Heart left ventricle (tissue), 16 donors: ENCODE measurements at regions not wholly inside any gene's neighbourhood (a gene's known extent, or its start where the extent isn't known, plus 50 kb on each side); places are given as distances from the start of the nearest gene placed in this dataset.
A peak's percentile ranks its signal among the peaks of the same experiment; 100 is the strongest.

Experiments used
- ATAC-seq, 4 donors: fragments of 200-7000 bp; cut with Tn5 transposase; one replicate each; pipeline ENCODE4 v1.9.1; 2020 to 2022; ENCODE audit warnings: moderate library complexity in 4 of 4, mild to moderate bottlenecking in 3 of 4, moderate number of reproducible peaks in 1 of 4
- DNase-seq, 5 donors: peaks; one replicate each; pipeline ENCODE4 v3.0.0-alpha.2; 2020
- H3K27ac ChIP-seq, 12 donors: fragments of 200-600 bp; sonication (generic) in 4 of 12; one replicate each; pipeline versions ENCODE4 v1.5.0 to v1.8.0; 2016 to 2022; ENCODE audit warnings: mild to moderate bottlenecking in 2 of 12
- H3K27me3 ChIP-seq, 9 donors: fragments of 200-600 bp; sonication (generic) in 2 of 9; one replicate each; pipeline versions ENCODE4 v1.5.1 to v1.8.0; 2016 to 2022; ENCODE audit warnings: mild to moderate bottlenecking in 3 of 9
- H3K36me3 ChIP-seq, 9 donors: fragments of 200-600 bp; sonication (generic) in 2 of 9; one replicate each; pipeline versions ENCODE4 v1.5.0 to v1.8.0; 2018 to 2022; ENCODE audit warnings: mild to moderate bottlenecking in 2 of 9
- H3K4me1 ChIP-seq, 12 donors: fragments of 200-600 bp; sonication (generic) in 4 of 12; one replicate each; pipeline versions ENCODE4 v1.5.0 to v1.8.0; 2016 to 2022; ENCODE audit warnings: mild to moderate bottlenecking in 3 of 12
- H3K4me3 ChIP-seq, 12 donors: fragments of 200-600 bp; sonication (generic) in 4 of 12; one replicate each; pipeline versions ENCODE4 v1.5.0 to v1.8.0; 2017 to 2022; ENCODE audit warnings: mild to moderate bottlenecking in 9 of 12, moderate library complexity in 4 of 12
- H3K9me3 ChIP-seq, 12 donors: fragments of 200-600 bp; sonication (generic) in 4 of 12; one replicate each; pipeline versions ENCODE4 v1.5.0 to v1.8.0; 2016 to 2022; ENCODE audit warnings: mild to moderate bottlenecking in 1 of 12
- POLR2A ChIP-seq, 2 donors: fragments of 450-650 bp; IDR thresholded peaks; one replicate each; pipeline ENCODE4 v1.6.1; 2017; ENCODE audit warnings: antibody characterized with exemption in 2 of 2, mild to moderate bottlenecking in 2 of 2, moderate library complexity in 2 of 2
- WGBS, 4 donors: extraction: QIAGEN DNeasy Blood & Tissue Kit in 2 of 4; methylation state at CpG; one replicate each; pipeline versions ENCODE4 v1.1.5 to v1.1.7; 2013 to 2018; 5-methylcytosine and 5-hydroxymethylcytosine counted together
- intact Hi-C, 10 donors: fragments of 100-400 bp; cut with DNase I; formaldehyde crosslinking; loops; one replicate each; pipeline versions ENCODE4 v1.11.1 to v1.14.2; 2022
- TF ChIP-seq, protein P1 (sequence below), 12 donors: fragments of 200-600 bp; sonication (generic) in 4 of 12; IDR thresholded peaks; one replicate each; pipeline versions ENCODE4 v1.5.0 to v1.8.0; 2018 to 2022; ENCODE audit warnings: antibody characterized with exemption in 12 of 12, mild to moderate bottlenecking in 5 of 12
- donor health status: ischemic (EF 13 %, LVEDD 7.1; RV severe dilation, severe dysfunction).
- donor health status: healthy with polysubstance abuse.
- donor health status: DM: no; HTN: yes; CAD: no.
- donor health status: DM: no; HTN: no; CAD: no.
- donor health status: ischemic (EF 25% LVEDD 6.9; RV normal size, moderate dysfunction).
- donor health status: ischemic (EF 25% LVEDD 5.7; RV mildly dilated, moderate dysfunction).
- donor health status: healthy.
- donor health status: DM: yes; HTN: yes; CAD: no.
- donor health status: ischemic (EF 35%, LVEDD 5.7; RV mildly dilated, moderate dysfunction).
- donor health status: nonischemic (EF 11% LVEDD 7.7; RV severe dilation, severe dysfunction).
- donor health status: DM: yes; HTN: yes; CAD: no.
- donor health status: PGD.
- donor health status: ischemic (EF 29% LVEDD 5.4; RV normal size, mild dysfunction).
- donor health status: nonischemic (EF 23%, LVEDD 6.1; RV moderate dilation, normal function).

DNA sequence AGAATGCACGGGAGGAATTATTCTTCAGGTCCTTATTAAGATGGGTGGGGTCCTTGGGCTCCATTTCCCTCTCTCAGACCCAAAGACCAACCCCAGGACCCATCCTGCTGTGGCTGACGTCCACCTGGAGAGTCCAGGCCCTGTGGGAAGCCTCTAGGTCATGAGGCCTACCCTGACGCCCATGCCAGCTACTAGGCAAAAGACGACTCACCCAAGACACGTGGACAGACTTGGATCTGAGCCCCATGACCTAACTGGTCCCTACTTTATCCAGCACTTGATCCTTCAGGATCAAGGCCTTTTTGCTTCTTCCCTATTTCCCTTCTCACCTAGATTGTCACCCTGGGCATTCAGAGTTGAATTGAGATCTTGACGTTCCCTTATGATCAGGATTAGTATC lies 56.0 kb upstream of the CASZ1 start:
- 57 to 66% (median 65%) methylated on average over 6 of the region's 6 CpGs for WGBS, 4 donors
- ATAC-seq, result no peak
- DNase-seq, result peak in 1 of 5 donors; percentile 22
- Histone ChIP-seq H3K27me3 (no peaks in the 10 kb centered on the region), H3K4me3 (no peak overlapping the region), H3K4me1 (peaks cover 0 to 24% (median 0%) of the 10 kb centered on the region in 12 donors), H3K27ac (no peak overlapping the region), H3K36me3 (no peaks in the 10 kb centered on the region), H3K9me3 (no peaks in the 10 kb centered on the region)
- TF ChIP-seq, protein P1, sequence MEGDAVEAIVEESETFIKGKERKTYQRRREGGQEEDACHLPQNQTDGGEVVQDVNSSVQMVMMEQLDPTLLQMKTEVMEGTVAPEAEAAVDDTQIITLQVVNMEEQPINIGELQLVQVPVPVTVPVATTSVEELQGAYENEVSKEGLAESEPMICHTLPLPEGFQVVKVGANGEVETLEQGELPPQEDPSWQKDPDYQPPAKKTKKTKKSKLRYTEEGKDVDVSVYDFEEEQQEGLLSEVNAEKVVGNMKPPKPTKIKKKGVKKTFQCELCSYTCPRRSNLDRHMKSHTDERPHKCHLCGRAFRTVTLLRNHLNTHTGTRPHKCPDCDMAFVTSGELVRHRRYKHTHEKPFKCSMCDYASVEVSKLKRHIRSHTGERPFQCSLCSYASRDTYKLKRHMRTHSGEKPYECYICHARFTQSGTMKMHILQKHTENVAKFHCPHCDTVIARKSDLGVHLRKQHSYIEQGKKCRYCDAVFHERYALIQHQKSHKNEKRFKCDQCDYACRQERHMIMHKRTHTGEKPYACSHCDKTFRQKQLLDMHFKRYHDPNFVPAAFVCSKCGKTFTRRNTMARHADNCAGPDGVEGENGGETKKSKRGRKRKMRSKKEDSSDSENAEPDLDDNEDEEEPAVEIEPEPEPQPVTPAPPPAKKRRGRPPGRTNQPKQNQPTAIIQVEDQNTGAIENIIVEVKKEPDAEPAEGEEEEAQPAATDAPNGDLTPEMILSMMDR (IDR thresholded peaks at IDR 0.05), result no peak
- TF ChIP-seq POLR2A (IDR thresholded peaks at IDR 0.05), result no peak
- intact Hi-C loops, result no loop called here

DNA sequence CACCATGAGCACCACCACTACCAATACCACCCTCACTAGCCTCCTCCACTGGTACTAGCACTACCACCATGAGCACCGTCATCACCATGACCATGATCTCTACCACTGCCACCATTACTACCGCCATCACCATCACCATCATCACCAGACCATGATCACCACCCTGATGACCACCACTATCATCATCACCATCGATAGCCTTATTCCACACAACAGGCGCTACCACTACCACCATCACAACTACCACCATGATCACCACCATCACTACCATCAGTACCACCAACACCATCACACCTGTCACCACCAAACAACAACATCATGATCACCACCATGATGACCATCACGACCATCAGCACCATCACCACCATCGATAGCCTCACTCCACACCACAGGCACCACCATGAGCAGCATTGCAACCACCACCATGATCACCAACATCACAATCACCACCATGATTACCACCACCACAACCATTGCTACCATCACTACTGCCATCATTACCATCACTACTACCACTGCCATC lies 56.6 kb upstream of the CASZ1 start:
- intact Hi-C loops, result no loop called here
- TF ChIP-seq, protein P1 (IDR thresholded peaks at IDR 0.05), result no peak
- no peak for TF ChIP-seq POLR2A (IDR thresholded peaks at IDR 0.05)
- Histone ChIP-seq H3K27me3 (peaks cover 0 to 1% (median 0%) of the 10 kb centered on the region in 9 donors), H3K9me3 (no peaks in the 10 kb centered on the region), H3K36me3 (no peaks in the 10 kb centered on the region), H3K4me3 (no peak overlapping the region), H3K27ac (no peak overlapping the region), H3K4me1 (peaks cover 0 to 27% (median 2%) of the 10 kb centered on the region in 12 donors)
- DNase-seq (no peak), ATAC-seq (no peak)
- WGBS, 4 donors, result 79 to 96% (median 88%) methylated on average over 6 of the region's 6 CpGs

DNA sequence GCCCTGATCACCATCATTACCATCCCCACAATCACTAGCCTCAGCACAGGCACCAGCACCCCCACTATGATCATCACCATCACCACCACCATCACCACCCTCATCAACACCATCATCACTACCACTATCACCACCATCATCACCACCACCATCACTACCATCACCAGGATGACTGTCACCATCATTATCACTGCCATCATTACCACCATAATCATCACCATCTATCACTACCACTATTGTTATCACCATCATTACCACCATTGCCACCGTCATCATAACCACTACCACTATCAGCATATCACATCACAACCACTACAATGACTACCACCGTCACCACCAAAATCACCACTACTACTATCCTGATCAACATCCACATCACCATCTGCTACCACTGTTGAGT lies 57.3 kb upstream of the CASZ1 start:
- ATAC-seq (no peak), DNase-seq (no peak)
- Histone ChIP-seq H3K27me3 (peaks cover 0 to 5% (median 0%) of the 10 kb centered on the region in 9 donors), H3K9me3 (no peaks in the 10 kb centered on the region), H3K4me3 (no peak overlapping the region), H3K4me1 (peaks cover 0 to 29% (median 3%) of the 10 kb centered on the region in 12 donors), H3K36me3 (no peaks in the 10 kb centered on the region), H3K27ac (no peak overlapping the region)
- WGBS, 4 donors, result 89 to 98% (median 93%) methylated on average over 2 of the region's 2 CpGs
- intact Hi-C loops, result no loop called here
- TF ChIP-seq, protein P1 (IDR thresholded peaks at IDR 0.05), result no peak
- TF ChIP-seq POLR2A (IDR thresholded peaks at IDR 0.05), result no peak

DNA sequence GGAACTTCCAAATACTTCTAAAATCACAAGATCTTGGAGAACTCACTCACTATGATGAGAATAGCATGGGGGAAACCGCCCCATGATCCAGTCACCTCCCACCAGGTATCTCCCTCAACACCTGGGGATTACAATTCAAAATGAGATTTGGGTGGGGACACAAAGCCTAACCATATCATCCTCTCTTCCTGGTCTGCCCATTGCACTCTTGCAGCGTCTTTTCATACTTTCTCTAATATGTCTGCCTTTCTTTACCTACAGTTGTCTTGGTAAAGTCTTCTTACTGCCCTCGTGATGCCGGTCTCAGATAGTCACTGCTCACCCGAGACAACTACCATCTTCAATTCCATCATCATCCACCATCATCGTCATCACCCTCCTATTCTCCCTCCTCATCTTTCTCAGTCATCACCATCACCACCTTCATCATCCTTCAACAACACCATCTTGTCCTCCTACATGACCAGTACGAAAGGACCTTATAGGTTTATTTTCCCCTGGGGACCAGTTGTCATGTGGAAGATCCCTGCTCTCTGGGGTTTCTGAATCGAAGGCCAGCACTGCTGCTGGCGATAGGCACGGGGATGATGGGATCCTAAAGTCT lies 58.5 kb upstream of the CASZ1 start:
- H3K27me3 ChIP-seq, result peaks cover 0 to 9% (median 0%) of the 10 kb centered on the region in 9 donors
- peak in 1 of 5 donors; percentile 4 for DNase-seq
- WGBS, 4 donors, result 93 to 95% (median 94%) methylated on average over 10 of the region's 10 CpGs
- H3K36me3 ChIP-seq, result no peaks in the 10 kb centered on the region
- no peak for ATAC-seq
- no peak overlapping the region for H3K4me3 ChIP-seq
- peaks cover 0 to 30% (median 3%) of the 10 kb centered on the region in 12 donors for H3K4me1 ChIP-seq
- H3K27ac ChIP-seq, result no peak overlapping the region
- TF ChIP-seq POLR2A (IDR thresholded peaks at IDR 0.05), result no peak
- TF ChIP-seq, protein P1 (IDR thresholded peaks at IDR 0.05), result no peak
- no peaks in the 10 kb centered on the region for H3K9me3 ChIP-seq
- intact Hi-C loops, result loop anchor here in 1 of 10 donors (5.0 kb wide), 1 partner anchor 33 kb away; no protein-coding TSS in a partner anchor
